Vagina (tissue), 2 donors: ENCODE measurements at regions not wholly inside any gene's neighbourhood (a gene's known extent, or its start where the extent isn't known, plus 50 kb on each side); places are given as distances from the start of the nearest gene placed in this dataset.

Experiments used
- POLR2AphosphoS5 ChIP-seq, 2 donors: sonication (generic); formaldehyde crosslinking; IDR thresholded peaks; one replicate each; pipeline ENCODE4 v1.9.0; 2017; ENCODE audit warnings: antibody characterized with exemption in 2 of 2, mild to moderate bottlenecking in 2 of 2, low read depth in 1 of 2; ENCODE audit not compliant: insufficient read depth in 1 of 2
- TF ChIP-seq, protein P1 (sequence below), 3 experiments: fragments of 450-650 bp in 2 of 3; fragments of 200-600 bp in 1 of 3; sonication (generic) in 1 of 3; IDR thresholded peaks; one replicate each; pipeline ENCODE4 v1.5.1; 2017 to 2019; ENCODE audit warnings: antibody characterized with exemption in 3 of 3, mild to moderate bottlenecking in 2 of 3, moderate library complexity in 2 of 3

DNA sequence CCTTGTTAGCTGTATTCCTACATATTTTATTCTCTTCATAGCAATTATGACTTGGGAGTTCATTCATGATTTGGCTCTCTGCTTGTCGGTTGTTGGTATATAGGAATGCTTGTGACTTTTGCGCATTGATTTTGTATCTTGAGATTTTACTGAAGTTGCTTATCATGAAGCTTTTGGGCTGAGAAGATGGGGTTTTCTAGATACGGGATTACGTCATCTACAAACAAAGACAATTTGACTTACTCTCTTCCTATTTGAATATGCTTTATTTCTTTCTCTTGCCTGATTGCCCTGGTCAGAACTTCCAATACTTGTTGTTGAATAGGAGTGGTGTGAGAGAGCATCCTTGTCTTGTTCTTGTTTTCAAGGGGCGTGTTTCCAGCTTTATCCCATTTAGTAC, 569.8 kb upstream of the NRXN1 start:
- TF ChIP-seq, protein P1, sequence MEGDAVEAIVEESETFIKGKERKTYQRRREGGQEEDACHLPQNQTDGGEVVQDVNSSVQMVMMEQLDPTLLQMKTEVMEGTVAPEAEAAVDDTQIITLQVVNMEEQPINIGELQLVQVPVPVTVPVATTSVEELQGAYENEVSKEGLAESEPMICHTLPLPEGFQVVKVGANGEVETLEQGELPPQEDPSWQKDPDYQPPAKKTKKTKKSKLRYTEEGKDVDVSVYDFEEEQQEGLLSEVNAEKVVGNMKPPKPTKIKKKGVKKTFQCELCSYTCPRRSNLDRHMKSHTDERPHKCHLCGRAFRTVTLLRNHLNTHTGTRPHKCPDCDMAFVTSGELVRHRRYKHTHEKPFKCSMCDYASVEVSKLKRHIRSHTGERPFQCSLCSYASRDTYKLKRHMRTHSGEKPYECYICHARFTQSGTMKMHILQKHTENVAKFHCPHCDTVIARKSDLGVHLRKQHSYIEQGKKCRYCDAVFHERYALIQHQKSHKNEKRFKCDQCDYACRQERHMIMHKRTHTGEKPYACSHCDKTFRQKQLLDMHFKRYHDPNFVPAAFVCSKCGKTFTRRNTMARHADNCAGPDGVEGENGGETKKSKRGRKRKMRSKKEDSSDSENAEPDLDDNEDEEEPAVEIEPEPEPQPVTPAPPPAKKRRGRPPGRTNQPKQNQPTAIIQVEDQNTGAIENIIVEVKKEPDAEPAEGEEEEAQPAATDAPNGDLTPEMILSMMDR (IDR thresholded peaks at IDR 0.05) = no peak
- TF ChIP-seq POLR2AphosphoS5 (IDR thresholded peaks at IDR 0.05; ENCODE audit: insufficient read depth in 1 of 2, low read depth in 1 of 2) = no peak
